ENCODE measurements at regions not wholly inside any gene's neighbourhood (a gene's known extent, or its start where the extent isn't known, plus 50 kb on each side); places are given as distances from the start of the nearest gene placed in this dataset.

DNA sequence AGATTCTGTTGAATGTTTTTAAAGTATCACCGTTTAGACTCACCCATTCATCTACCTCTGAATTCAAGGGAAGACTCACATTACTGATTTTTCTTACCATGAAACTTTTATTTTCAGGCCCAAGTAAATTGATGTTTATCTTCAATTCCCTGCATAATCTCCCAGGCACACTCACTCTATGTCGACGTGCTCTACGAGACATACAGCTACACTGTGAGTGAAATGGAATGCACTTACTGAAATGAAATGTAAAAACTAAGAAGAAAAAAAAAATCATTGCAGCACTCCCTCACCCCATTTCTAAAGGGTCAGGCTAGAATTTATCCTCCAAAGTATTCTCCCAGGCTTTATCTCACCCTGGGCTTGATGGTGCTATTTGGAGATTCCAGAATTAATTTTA, 987.9 kb downstream of the CCSER2 start:
- ChIA-PET POLR2A (no interaction called here), CTCF (no interaction called here)
- ATAC-seq (no peak), DNase-seq (no peak)
- no peaks in the 10 kb centered on the region for H3K4me1 ChIP-seq (ENCODE audit: control insufficient read depth in 2 of 2, insufficient read depth in 2 of 2, low read length in 2 of 2)
- Mint-ChIP-seq H3K27me3 (no peaks in the 10 kb centered on the region), H3K4me1 (no peaks in the 10 kb centered on the region), H3K9me3 (peaks cover 0 to 5% (median 0%) of the 10 kb centered on the region in 11 donors), H3K4me3 (no peak overlapping the region), H3K27ac (no peak overlapping the region), H3K36me3 (no peaks in the 10 kb centered on the region)
- intact Hi-C loops (cut with micrococcal nuclease) = no loop called here
- no peaks in the 10 kb centered on the region for H3K27me3 ChIP-seq (ENCODE audit: control insufficient read depth in 2 of 2, insufficient read depth in 2 of 2, low read length in 2 of 2)
- H3K27ac ChIP-seq (ENCODE audit: low read depth, low read length) = no peak overlapping the region
- no peak overlapping the region for H3K4me3 ChIP-seq (ENCODE audit: low read length)
- no peaks in the 10 kb centered on the region for H3K36me3 ChIP-seq (ENCODE audit: control insufficient read depth in 2 of 3, insufficient read depth in 3 of 3, low read length in 3 of 3)
- H3K9me3 ChIP-seq (ENCODE audit: control insufficient read depth in 2 of 3, low read length in 3 of 3) = no peaks in the 10 kb centered on the region

- H3K27me3 Mint-ChIP-seq = no peaks in the 10 kb centered on the region
- ChIA-PET CTCF (no interaction called here), POLR2A (no interaction called here)
- no peak overlapping the region for H3K4me3 ChIP-seq (ENCODE audit: low read length)
- H3K4me1 ChIP-seq (ENCODE audit: control insufficient read depth in 2 of 2, insufficient read depth in 2 of 2, low read length in 2 of 2) = no peaks in the 10 kb centered on the region
- DNase-seq (no peak), ATAC-seq (no peak)
- H3K9me3 ChIP-seq (ENCODE audit: control insufficient read depth in 2 of 3, low read length in 3 of 3) = no peaks in the 10 kb centered on the region
- intact Hi-C loops (cut with micrococcal nuclease) = no loop called here
- H3K27ac Mint-ChIP-seq = no peak overlapping the region
- H3K36me3 Mint-ChIP-seq = no peaks in the 10 kb centered on the region
- H3K27ac ChIP-seq (ENCODE audit: low read depth, low read length) = no peak overlapping the region
- no peaks in the 10 kb centered on the region for H3K27me3 ChIP-seq (ENCODE audit: control insufficient read depth in 2 of 2, insufficient read depth in 2 of 2, low read length in 2 of 2)
- no peak overlapping the region for H3K4me3 Mint-ChIP-seq
- no peaks in the 10 kb centered on the region for H3K4me1 Mint-ChIP-seq
- H3K9me3 Mint-ChIP-seq = peaks cover 0 to 5% (median 0%) of the 10 kb centered on the region in 11 donors
- no peaks in the 10 kb centered on the region for H3K36me3 ChIP-seq (ENCODE audit: control insufficient read depth in 2 of 3, insufficient read depth in 3 of 3, low read length in 3 of 3)
These were observed 989.4 kb downstream of the CCSER2 start for GRCh38 chr10:85317827-85318226.

DNA sequence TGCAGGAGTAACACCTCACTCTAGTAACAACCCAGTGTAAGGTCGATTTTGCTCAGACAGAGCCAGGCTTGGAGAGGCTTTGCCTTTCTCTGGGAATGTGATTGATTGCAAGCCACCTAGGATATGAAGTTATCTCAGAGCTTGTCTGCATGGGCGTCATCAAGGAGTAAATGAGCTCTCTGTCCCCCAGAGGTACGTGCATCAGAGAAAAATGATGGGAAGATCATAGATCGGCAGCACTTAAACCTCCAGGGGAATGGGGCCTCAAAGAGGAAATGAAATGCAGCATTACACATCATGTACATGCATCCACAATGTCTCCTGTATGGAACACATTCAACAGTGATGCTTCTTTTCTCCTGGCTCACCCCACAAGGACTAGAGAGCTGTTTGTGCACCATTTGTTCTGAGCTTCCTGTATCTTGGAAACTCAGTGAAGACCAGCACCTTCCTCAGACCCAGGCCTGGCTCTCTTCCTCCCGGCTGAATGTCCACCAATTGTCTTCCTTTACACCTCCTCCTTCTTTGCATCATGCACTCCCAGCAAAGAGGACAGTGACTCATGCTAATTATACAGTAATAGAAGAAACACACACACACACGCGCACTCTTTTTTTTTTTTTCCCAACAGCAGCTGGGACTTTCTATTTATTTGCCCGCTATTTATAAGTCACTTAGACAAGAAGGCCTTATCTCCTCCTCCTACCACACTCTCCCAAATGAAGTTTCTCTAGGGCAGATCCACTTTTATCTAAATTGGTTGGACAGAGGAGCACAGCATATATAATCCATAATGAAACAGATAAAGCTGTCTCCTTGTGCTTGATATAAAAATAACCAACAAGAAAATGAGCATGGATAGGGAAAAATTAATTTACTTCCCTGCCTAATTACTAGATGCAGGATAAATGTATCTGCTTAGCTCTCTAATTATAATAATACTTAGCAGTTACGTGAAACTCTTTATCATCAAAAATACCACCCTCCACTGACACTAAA, 990.7 kb downstream of the CCSER2 start:
- Mint-ChIP-seq H3K36me3 (no peaks in the 10 kb centered on the region), H3K4me1 (no peaks in the 10 kb centered on the region), H3K27me3 (no peaks in the 10 kb centered on the region), H3K27ac (no peak overlapping the region), H3K9me3 (peaks cover 0 to 5% (median 0%) of the 10 kb centered on the region in 11 donors), H3K4me3 (no peak overlapping the region)
- no peak overlapping the region for H3K4me3 ChIP-seq (ENCODE audit: low read length)
- no peaks in the 10 kb centered on the region for H3K36me3 ChIP-seq (ENCODE audit: control insufficient read depth in 2 of 3, insufficient read depth in 3 of 3, low read length in 3 of 3)
- H3K27ac ChIP-seq (ENCODE audit: low read depth, low read length) = no peak overlapping the region
- H3K4me1 ChIP-seq (ENCODE audit: control insufficient read depth in 2 of 2, insufficient read depth in 2 of 2, low read length in 2 of 2) = no peaks in the 10 kb centered on the region
- no peak for ATAC-seq
- no peaks in the 10 kb centered on the region for H3K27me3 ChIP-seq (ENCODE audit: control insufficient read depth in 2 of 2, insufficient read depth in 2 of 2, low read length in 2 of 2)
- DNase-seq = no peak
- CTCF ChIA-PET = no interaction called here
- H3K9me3 ChIP-seq (ENCODE audit: control insufficient read depth in 2 of 3, low read length in 3 of 3) = no peaks in the 10 kb centered on the region
- POLR2A ChIA-PET = no interaction called here
- intact Hi-C loops (cut with micrococcal nuclease) = no loop called here

DNA sequence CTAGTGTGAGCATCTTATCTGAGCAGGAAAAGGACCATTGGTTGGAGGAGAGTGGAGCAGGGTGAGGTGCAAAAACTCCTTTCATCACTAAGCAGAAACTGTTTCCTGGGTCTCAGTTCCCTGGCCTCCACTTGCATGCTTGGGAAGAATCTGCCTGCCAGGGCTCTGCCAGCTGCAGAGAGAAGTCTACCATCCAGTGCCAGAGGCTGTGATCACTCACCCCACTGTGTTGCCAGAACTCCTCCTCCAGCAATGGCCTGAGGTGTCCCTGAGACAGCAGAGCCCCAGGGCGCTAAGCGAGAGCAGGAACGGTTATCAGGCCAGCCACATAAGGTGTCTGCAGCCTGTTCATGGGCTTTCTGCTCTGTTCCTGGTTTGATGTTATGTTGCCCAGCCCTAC, 991.4 kb downstream of the CCSER2 start:
- no peaks in the 10 kb centered on the region for H3K36me3 ChIP-seq (ENCODE audit: control insufficient read depth in 2 of 3, insufficient read depth in 3 of 3, low read length in 3 of 3)
- no peak for ATAC-seq
- intact Hi-C loops (cut with micrococcal nuclease) = no loop called here
- DNase-seq = no peak
- no peaks in the 10 kb centered on the region for H3K9me3 ChIP-seq (ENCODE audit: control insufficient read depth in 2 of 3, low read length in 3 of 3)
- POLR2A ChIA-PET = no interaction called here
- H3K27ac ChIP-seq (ENCODE audit: low read depth, low read length) = no peak overlapping the region
- no peaks in the 10 kb centered on the region for H3K4me1 ChIP-seq (ENCODE audit: control insufficient read depth in 2 of 2, insufficient read depth in 2 of 2, low read length in 2 of 2)
- no peaks in the 10 kb centered on the region for H3K27me3 ChIP-seq (ENCODE audit: control insufficient read depth in 2 of 2, insufficient read depth in 2 of 2, low read length in 2 of 2)
- CTCF ChIA-PET = no interaction called here
- H3K4me1 Mint-ChIP-seq = no peaks in the 10 kb centered on the region
- no peak overlapping the region for H3K4me3 ChIP-seq (ENCODE audit: low read length)
- H3K9me3 Mint-ChIP-seq = peaks cover 0 to 5% (median 0%) of the 10 kb centered on the region in 11 donors
- no peak overlapping the region for H3K4me3 Mint-ChIP-seq
- H3K27me3 Mint-ChIP-seq = no peaks in the 10 kb centered on the region
- no peak overlapping the region for H3K27ac Mint-ChIP-seq
- H3K36me3 Mint-ChIP-seq = no peaks in the 10 kb centered on the region

DNA sequence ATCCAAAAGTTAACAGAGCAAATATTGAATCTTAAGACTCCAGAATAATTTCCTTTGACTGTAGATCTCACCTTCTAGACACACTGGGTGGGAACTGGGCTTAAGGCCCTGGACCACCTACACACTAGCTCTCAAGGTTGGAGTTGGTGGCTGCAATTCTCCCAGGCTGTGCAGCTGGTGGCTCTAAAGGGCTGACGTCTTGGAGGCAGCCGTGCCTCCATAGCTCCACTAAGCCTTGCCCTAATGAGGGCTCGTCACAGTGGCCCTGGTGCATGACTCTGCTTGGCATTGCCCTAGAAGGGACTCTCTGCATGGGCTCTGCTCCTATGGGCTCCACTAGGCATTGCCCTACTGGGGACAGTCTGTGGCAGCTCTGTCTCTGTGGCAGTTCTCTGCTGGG, 1005.2 kb downstream of the CCSER2 start:
- peaks cover 0 to 22% (median 5%) of the 10 kb centered on the region in 5 donors for H3K27me3 Mint-ChIP-seq
- POLR2A ChIA-PET = no interaction called here
- intact Hi-C loops (cut with micrococcal nuclease) = no loop called here

GRCh38 chr10:85362401-85362800, 1004.2 kb downstream of the GRID1 start:
- no peaks in the 10 kb centered on the region for H3K36me3 ChIP-seq (ENCODE audit: control insufficient read depth in 2 of 3, insufficient read depth in 3 of 3, low read length in 3 of 3)
- no peak overlapping the region for H3K4me3 ChIP-seq (ENCODE audit: low read length)
- no peak overlapping the region for H3K4me3 Mint-ChIP-seq
- no peak for DNase-seq
- H3K27ac ChIP-seq (ENCODE audit: low read depth, low read length) = no peak overlapping the region
- CTCF ChIA-PET = no interaction called here
- no peak for ATAC-seq
- H3K27me3 ChIP-seq (ENCODE audit: control insufficient read depth in 2 of 2, insufficient read depth in 2 of 2, low read length in 2 of 2) = no peaks in the 10 kb centered on the region
- intact Hi-C loops (cut with micrococcal nuclease) = no loop called here
- no peaks in the 10 kb centered on the region for H3K36me3 Mint-ChIP-seq
- POLR2A ChIA-PET = no interaction called here
- no peaks in the 10 kb centered on the region for H3K4me1 Mint-ChIP-seq
- no peak overlapping the region for H3K27ac Mint-ChIP-seq
- peaks cover 0 to 6% (median 0%) of the 10 kb centered on the region in 11 donors for H3K9me3 Mint-ChIP-seq
- H3K27me3 Mint-ChIP-seq = no peaks in the 10 kb centered on the region
- H3K9me3 ChIP-seq (ENCODE audit: control insufficient read depth in 2 of 3, low read length in 3 of 3) = no peaks in the 10 kb centered on the region
- H3K4me1 ChIP-seq (ENCODE audit: control insufficient read depth in 2 of 2, insufficient read depth in 2 of 2, low read length in 2 of 2) = no peaks in the 10 kb centered on the region

More for the DNA sequence above, 1005.2 kb downstream of the CCSER2 start:
- Histone ChIP-seq H3K4me3 (ENCODE audit: low read length) (no peak overlapping the region), H3K27me3 (ENCODE audit: control insufficient read depth in 2 of 2, insufficient read depth in 2 of 2, low read length in 2 of 2) (no peaks in the 10 kb centered on the region), H3K27ac (ENCODE audit: low read depth, low read length) (no peak overlapping the region), H3K4me1 (ENCODE audit: control insufficient read depth in 2 of 2, insufficient read depth in 2 of 2, low read length in 2 of 2) (no peaks in the 10 kb centered on the region), H3K9me3 (ENCODE audit: control insufficient read depth in 2 of 3, low read length in 3 of 3) (no peaks in the 10 kb centered on the region), H3K36me3 (ENCODE audit: control insufficient read depth in 2 of 3, insufficient read depth in 3 of 3, low read length in 3 of 3) (no peaks in the 10 kb centered on the region)
- ATAC-seq = no peak
- Mint-ChIP-seq H3K4me3 (no peak overlapping the region), H3K27ac (no peak overlapping the region), H3K4me1 (no peaks in the 10 kb centered on the region), H3K36me3 (no peaks in the 10 kb centered on the region), H3K9me3 (peaks cover 0 to 11% (median 2%) of the 10 kb centered on the region in 11 donors)
- CTCF ChIA-PET = no interaction called here
- no peak for DNase-seq

All from naive thymus-derived CD4-positive, alpha-beta T cell (primary cell).